ENCODE measurements at regions not wholly inside any gene's neighbourhood (a gene's known extent, or its start where the extent isn't known, plus 50 kb on each side); places are given as distances from the start of the nearest gene placed in this dataset.
"Not testable (repeated sequence)": the region's sequence is repeated elsewhere in the genome, so short reads cannot be mapped to it uniquely, and the experiment has no call there.

GRCh38 chr4:173609158-173609557, 79.1 kb upstream of the HAND2 start:
- intact Hi-C loops (cut with micrococcal nuclease): no loop called here

GRCh38 chr4:173608632-173609031, 78.6 kb upstream of the HAND2 start:
- H3K79me2 ChIP-seq (ENCODE audit: low read length); H3K4me1 ChIP-seq (ENCODE audit: insufficient read depth, low read length); CTCF ChIA-PET; H3K9me3 ChIP-seq (ENCODE audit: low read length); intact Hi-C loops (cut with micrococcal nuclease); POLR2A ChIA-PET (ENCODE audit: unreplicated experiment); H3K27me3 ChIP-seq (ENCODE audit: low read length); H3K4me3 ChIP-seq (ENCODE audit: low read length); H3K4me2 ChIP-seq (ENCODE audit: low read length); BruUV-seq (replicated peaks); H3K36me3 ChIP-seq (ENCODE audit: low read depth, low read length); H3F3A ChIP-seq (ENCODE audit: low read length, unreplicated experiment); H3K9ac ChIP-seq (ENCODE audit: low read length); H2AFZ ChIP-seq (ENCODE audit: low read length); H3K27ac ChIP-seq (ENCODE audit: low read length); DNase-seq; H4K20me1 ChIP-seq (ENCODE audit: low read length); H3K9me2 ChIP-seq (replicated peaks; ENCODE audit: low read length); ATAC-seq: not testable (repeated sequence)

More at GRCh38 chr4:173609158-173609557, 79.1 kb upstream of the HAND2 start:
- Histone ChIP-seq H3K4me1 (ENCODE audit: insufficient read depth, low read length) (no peaks in the 10 kb centered on the region), H3K9ac (ENCODE audit: low read length) (no peak overlapping the region), H3K27ac (ENCODE audit: low read length) (no peak overlapping the region), H3K4me3 (ENCODE audit: low read length) (no peak overlapping the region), H4K20me1 (ENCODE audit: low read length) (no peaks in the 10 kb centered on the region), H3K4me2 (ENCODE audit: low read length) (no peak overlapping the region), H3K27me3 (ENCODE audit: low read length) (peaks cover 8% of the 10 kb centered on the region), H3F3A (ENCODE audit: low read length, unreplicated experiment) (no peaks in the 10 kb centered on the region), H3K79me2 (ENCODE audit: low read length) (no peaks in the 10 kb centered on the region), H3K9me3 (ENCODE audit: low read length) (no peaks in the 10 kb centered on the region), H3K9me2 (replicated peaks; ENCODE audit: low read length) (no peaks in the 10 kb centered on the region), H3K36me3 (ENCODE audit: low read depth, low read length) (no peaks in the 10 kb centered on the region), H2AFZ (ENCODE audit: low read length) (no peak overlapping the region)
- ATAC-seq (no peak), DNase-seq (no peak)
- no TSS peak for BruUV-seq (replicated peaks)
- TF ChIP-seq EZH2 (IDR thresholded peaks at IDR 0.05; ENCODE audit: low read length, unreplicated experiment): no peak
- TF ChIP-seq CTCF (conservative IDR thresholded peaks at IDR 0.05; ENCODE audit: low read depth, low read length): no peak
- TF ChIP-seq EZH2phosphoT487 (IDR thresholded peaks at IDR 0.05; ENCODE audit: borderline replicate concordance, low read length): no peak
- ChIA-PET CTCF (no interaction called here), POLR2A (ENCODE audit: unreplicated experiment) (no interaction called here)

- Histone ChIP-seq H3K9me3 (ENCODE audit: low read length) (no peaks in the 10 kb centered on the region), H3K4me1 (ENCODE audit: insufficient read depth, low read length) (no peaks in the 10 kb centered on the region), H3K9ac (ENCODE audit: low read length) (no peak overlapping the region), H4K20me1 (ENCODE audit: low read length) (no peaks in the 10 kb centered on the region), H3K36me3 (ENCODE audit: low read depth, low read length) (no peaks in the 10 kb centered on the region), H3K27ac (ENCODE audit: low read length) (no peak overlapping the region), H3K79me2 (ENCODE audit: low read length) (no peaks in the 10 kb centered on the region), H2AFZ (ENCODE audit: low read length) (no peak overlapping the region), H3F3A (ENCODE audit: low read length, unreplicated experiment) (no peaks in the 10 kb centered on the region), H3K4me3 (ENCODE audit: low read length) (no peak overlapping the region), H3K4me2 (ENCODE audit: low read length) (no peak overlapping the region), H3K27me3 (ENCODE audit: low read length) (peaks cover 83% of the 10 kb centered on the region), H3K9me2 (replicated peaks; ENCODE audit: low read length) (no peaks in the 10 kb centered on the region)
- intact Hi-C loops (cut with micrococcal nuclease): no loop called here
- TF ChIP-seq EZH2phosphoT487 (IDR thresholded peaks at IDR 0.05; ENCODE audit: borderline replicate concordance, low read length): no peak
- 0 out of 2 replicates have a peak, but pooled peaks have one; percentile 23 for TF ChIP-seq CTCF (conservative IDR thresholded peaks at IDR 0.05; ENCODE audit: low read depth, low read length)
- TF ChIP-seq EZH2 (IDR thresholded peaks at IDR 0.05; ENCODE audit: low read length, unreplicated experiment): no peak
- DNase-seq (no peak), ATAC-seq (no peak)
- CTCF ChIA-PET: interaction anchor here (0.6 kb wide), 1 partner anchor 1918 kb away, joined by 3 read pairs; no protein-coding TSS in a partner anchor
- POLR2A ChIA-PET (ENCODE audit: unreplicated experiment): no interaction called here
- no TSS peak for BruUV-seq (replicated peaks)
Measured at GRCh38 chr4:173591760-173592159, 61.7 kb upstream of the HAND2 start.

All from PC-3 (cell line).